Glutamatergic neuron (in vitro differentiated cells): ENCODE measurements at regions not wholly inside any gene's neighbourhood (a gene's known extent, or its start where the extent isn't known, plus 50 kb on each side); places are given as distances from the start of the nearest gene placed in this dataset.
"Not testable (repeated sequence)": the region's sequence is repeated elsewhere in the genome, so short reads cannot be mapped to it uniquely, and the experiment has no call there.

Source experiments
- DNase-seq: peaks from one replicate; pipeline ENCODE4 v3.0.0; 2022
- H3K27ac Mint-ChIP-seq: one replicate; pipeline ENCODE4 v1.8.0; 2020; ENCODE audit warnings: mild to moderate bottlenecking, mixed read lengths, inconsistent platforms; ENCODE audit not compliant: unreplicated experiment
- H3K27me3 Mint-ChIP-seq: one replicate; pipeline ENCODE4 v1.8.0; 2020; ENCODE audit warnings: mild to moderate bottlenecking, moderate library complexity, mixed read lengths, inconsistent platforms; ENCODE audit not compliant: unreplicated experiment
- H3K36me3 Mint-ChIP-seq: one replicate; pipeline ENCODE4 v1.8.0; 2020; ENCODE audit warnings: mild to moderate bottlenecking, mixed read lengths, inconsistent platforms; ENCODE audit not compliant: unreplicated experiment
- H3K4me1 Mint-ChIP-seq: one replicate; pipeline ENCODE4 v1.8.0; 2020; ENCODE audit warnings: mild to moderate bottlenecking, low read depth, mixed read lengths, inconsistent platforms; ENCODE audit not compliant: unreplicated experiment
- H3K4me3 Mint-ChIP-seq: one replicate; pipeline ENCODE4 v1.8.0; 2020; ENCODE audit warnings: mild to moderate bottlenecking, mixed read lengths, inconsistent platforms; ENCODE audit not compliant: unreplicated experiment
- H3K9me3 Mint-ChIP-seq: one replicate; pipeline ENCODE4 v1.8.0; 2020; ENCODE audit warnings: mild to moderate bottlenecking, moderate library complexity, mixed read lengths, inconsistent platforms; ENCODE audit not compliant: unreplicated experiment
- CTCF ChIP-seq: fragments of 200-600 bp; sonication (generic); IDR thresholded peaks from one replicate; pipeline ENCODE4 v1.5.0; 2021; ENCODE audit not compliant: partially characterized antibody, unreplicated experiment

- peaks cover 6% of the 10 kb centered on the region for H3K27me3 Mint-ChIP-seq
- H3K4me1 Mint-ChIP-seq, result no peaks in the 10 kb centered on the region
- no peak for DNase-seq
- no peaks in the 10 kb centered on the region for H3K36me3 Mint-ChIP-seq
- no peak for TF ChIP-seq CTCF
- no peak overlapping the region for H3K27ac Mint-ChIP-seq
- H3K9me3 Mint-ChIP-seq, result peaks cover 1% of the 10 kb centered on the region
- H3K4me3 Mint-ChIP-seq, result no peak overlapping the region
These were observed 67.0 kb upstream of the EDEM3 start for GRCh38 chr1:184821658-184822057.

DNA sequence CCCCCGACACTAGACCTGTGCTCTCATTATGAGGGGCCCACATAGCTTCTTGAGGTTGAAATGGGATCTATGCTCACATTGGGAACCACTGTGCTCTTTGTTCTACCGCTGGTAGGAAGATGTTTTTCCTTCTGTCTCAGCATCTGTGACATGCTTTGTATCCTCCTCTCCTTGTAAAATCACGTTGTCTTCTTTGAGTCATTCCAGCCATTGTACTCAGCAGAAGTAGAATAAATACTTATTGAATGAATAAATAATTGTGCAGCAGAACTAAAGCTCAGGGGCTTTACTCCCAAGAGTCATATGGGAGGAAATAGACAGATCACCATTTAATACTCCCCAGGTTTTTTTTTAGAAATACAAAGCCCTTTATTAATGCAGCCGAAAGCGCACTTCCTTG, 66.3 kb upstream of the EDEM3 start:
- H3K36me3 Mint-ChIP-seq, result no peaks in the 10 kb centered on the region
- no peak for DNase-seq
- H3K27me3 Mint-ChIP-seq, result peaks cover 4% of the 10 kb centered on the region
- no peak overlapping the region for H3K27ac Mint-ChIP-seq
- H3K4me1 Mint-ChIP-seq, result no peaks in the 10 kb centered on the region
- no peak for TF ChIP-seq CTCF
- H3K4me3 Mint-ChIP-seq, result no peak overlapping the region
- peaks cover 3% of the 10 kb centered on the region for H3K9me3 Mint-ChIP-seq

- Mint-ChIP-seq H3K4me3 (no peak overlapping the region), H3K4me1 (no peaks in the 10 kb centered on the region), H3K27me3 (peaks cover 4% of the 10 kb centered on the region), H3K27ac (no peak overlapping the region), H3K9me3 (peaks cover 3% of the 10 kb centered on the region), H3K36me3 (no peaks in the 10 kb centered on the region)
- TF ChIP-seq CTCF, result no peak
- no peak for DNase-seq
These were observed 65.6 kb upstream of the EDEM3 start for GRCh38 chr1:184820218-184820750.

- H3K27ac Mint-ChIP-seq, result no peak overlapping the region
- peaks cover 4% of the 10 kb centered on the region for H3K27me3 Mint-ChIP-seq
- H3K4me1 Mint-ChIP-seq, result no peaks in the 10 kb centered on the region
- no peak for TF ChIP-seq CTCF
- no peak overlapping the region for H3K4me3 Mint-ChIP-seq
- H3K9me3 Mint-ChIP-seq, result peaks cover 5% of the 10 kb centered on the region
- H3K36me3 Mint-ChIP-seq, result no peaks in the 10 kb centered on the region
- no peak for DNase-seq
These were observed 64.0 kb upstream of the EDEM3 start for GRCh38 chr1:184818646-184819045.

DNA sequence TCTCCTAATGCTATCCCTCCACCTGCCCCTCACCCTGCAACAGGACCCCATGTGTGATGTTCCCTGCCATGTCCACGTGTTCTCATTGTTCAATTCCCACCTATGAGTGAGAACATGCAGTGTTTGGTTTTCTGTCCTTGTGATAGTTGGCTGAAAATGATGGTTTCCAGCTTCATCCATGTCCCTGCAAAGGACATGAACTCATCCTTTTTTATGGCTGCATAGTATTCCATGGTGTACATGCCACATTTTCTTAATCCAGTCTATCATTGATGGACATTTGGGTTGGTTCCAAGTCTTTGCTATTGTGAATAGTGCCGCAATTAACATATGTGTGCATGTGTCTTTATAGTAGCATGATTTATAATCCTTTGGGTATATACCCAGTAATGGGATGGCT, 62.3 kb upstream of the EDEM3 start:
- not testable (repeated sequence) for H3K9me3 Mint-ChIP-seq, H3K27me3 Mint-ChIP-seq, H3K36me3 Mint-ChIP-seq, H3K4me1 Mint-ChIP-seq, H3K27ac Mint-ChIP-seq, H3K4me3 Mint-ChIP-seq, DNase-seq
